OCI-LY1 (cell line): ENCODE measurements at regions not wholly inside any gene's neighbourhood (a gene's known extent, or its start where the extent isn't known, plus 50 kb on each side); places are given as distances from the start of the nearest gene placed in this dataset.

ENCODE experiments used
- H2AFZ ChIP-seq: fragments of 200-600 bp; sonication (generic), shearing (Covaris generic); 2 replicates; pipeline ENCODE4 v1.6.0; 2014; ENCODE audit warnings: antibody characterized with exemption, mild to moderate bottlenecking, low read length
- H3F3A ChIP-seq: fragments of 200-600 bp; sonication (generic), shearing (Covaris generic); 2 replicates; pipeline ENCODE4 v1.6.0; 2014; ENCODE audit warnings: mild to moderate bottlenecking, antibody characterized with exemption, low read length, moderate library complexity; ENCODE audit not compliant: insufficient read depth
- H3K27ac ChIP-seq: fragments of 200-600 bp; sonication (generic); 2 replicates; pipeline ENCODE4 v1.5.1; 2014; ENCODE audit warnings: low read length, mixed run types, mild to moderate bottlenecking, low read depth; ENCODE audit not compliant: poor library complexity, severe bottlenecking
- H3K27me3 ChIP-seq: fragments of 200-600 bp; sonication (generic); 2 replicates; pipeline ENCODE4 v1.6.0; 2014; ENCODE audit warnings: antibody characterized with exemption, mild to moderate bottlenecking, low read length, moderate library complexity; ENCODE audit not compliant: insufficient read depth
- H3K36me3 ChIP-seq: fragments of 200-600 bp; sonication (generic); 2 replicates; pipeline ENCODE4 v1.6.1; 2014; ENCODE audit warnings: mild to moderate bottlenecking, antibody characterized with exemption, low read length, moderate library complexity, mixed read lengths; ENCODE audit not compliant: insufficient read depth
- H3K4me1 ChIP-seq: fragments of 200-600 bp; sonication (generic); 2 replicates; pipeline ENCODE4 v1.5.1; 2014; ENCODE audit warnings: mild to moderate bottlenecking, low read length, moderate library complexity; ENCODE audit not compliant: insufficient read depth, severe bottlenecking
- H3K4me2 ChIP-seq: fragments of 200-600 bp; sonication (generic), shearing (Covaris generic); 2 replicates; pipeline ENCODE4 v1.6.1; 2014; ENCODE audit warnings: low read length
- H3K4me3 ChIP-seq: fragments of 200-600 bp; sonication (generic); 2 replicates; pipeline ENCODE4 v1.5.1; 2014; ENCODE audit warnings: low read length, low read depth, mild to moderate bottlenecking, mixed read lengths; ENCODE audit not compliant: poor library complexity, severe bottlenecking
- H3K79me2 ChIP-seq: fragments of 200-600 bp; shearing (Covaris generic); 2 replicates; pipeline ENCODE4 v1.6.1; 2016; ENCODE audit warnings: mixed run types, low read length, mixed read lengths; ENCODE audit not compliant: insufficient read depth
- H3K9ac ChIP-seq: fragments of 200-600 bp; sonication (generic), shearing (Covaris generic); 2 replicates; pipeline ENCODE4 v1.6.1; 2014; ENCODE audit warnings: mild to moderate bottlenecking, low read length, mixed read lengths
- H3K9me2 ChIP-seq: fragments of 200-600 bp; sonication (generic), shearing (Covaris generic); 2 replicates; pipeline ENCODE4 v1.6.1; 2014; ENCODE audit warnings: low read depth, mild to moderate bottlenecking, low read length, mixed read lengths
- H3K9me3 ChIP-seq: fragments of 200-600 bp; shearing (Covaris generic); 2 replicates; pipeline ENCODE4 v1.6.1; 2014; ENCODE audit warnings: low read length, mixed read lengths
- H4K20me1 ChIP-seq: fragments of 200-600 bp; sonication (generic), shearing (Covaris generic); 2 replicates; pipeline ENCODE4 v1.6.0; 2016; ENCODE audit warnings: mild to moderate bottlenecking, low read length; ENCODE audit not compliant: insufficient read depth
- CTCF ChIP-seq: fragments of 200-600 bp; sonication (generic), shearing (Covaris generic); IDR thresholded peaks from 2 replicates; pipeline ENCODE4 v1.5.1; 2017; ENCODE audit warnings: mild to moderate bottlenecking, antibody characterized with exemption, low read length, moderate library complexity, mixed read lengths
- EZH2 ChIP-seq: fragments of 200-600 bp; sonication (generic), shearing (Covaris generic); IDR thresholded peaks from 2 replicates; pipeline ENCODE4 v1.8.0; 2017; ENCODE audit warnings: borderline replicate concordance, mixed run types, mild to moderate bottlenecking, antibody characterized with exemption, low read length, moderate library complexity, mixed read lengths

- Histone ChIP-seq H3K4me2 (no peak overlapping the region), H3K79me2 (no peaks in the 10 kb centered on the region), H3F3A (no peaks in the 10 kb centered on the region), H3K9ac (no peak overlapping the region), H3K9me3 (no peaks in the 10 kb centered on the region), H3K27ac (no peak overlapping the region), H3K9me2 (no peaks in the 10 kb centered on the region), H3K36me3 (no peaks in the 10 kb centered on the region), H3K4me3 (no peak overlapping the region), H4K20me1 (no peaks in the 10 kb centered on the region), H2AFZ (no peak overlapping the region), H3K4me1 (no peaks in the 10 kb centered on the region), H3K27me3 (no peaks in the 10 kb centered on the region)
- no peak for TF ChIP-seq CTCF
- no peak for TF ChIP-seq EZH2
Measured at GRCh38 chr16:87201052-87201451, 116.1 kb downstream of the C16orf95 start.

GRCh38 chr16:87201790-87202189 lies 115.4 kb downstream of the C16orf95 start:
- Histone ChIP-seq H4K20me1 (no peaks in the 10 kb centered on the region), H3K4me3 (no peak overlapping the region), H3K36me3 (no peaks in the 10 kb centered on the region), H3F3A (no peaks in the 10 kb centered on the region), H2AFZ (no peak overlapping the region), H3K27me3 (no peaks in the 10 kb centered on the region), H3K9ac (no peak overlapping the region), H3K27ac (no peak overlapping the region), H3K4me1 (no peaks in the 10 kb centered on the region), H3K9me2 (no peaks in the 10 kb centered on the region), H3K9me3 (no peaks in the 10 kb centered on the region), H3K79me2 (no peaks in the 10 kb centered on the region), H3K4me2 (no peak overlapping the region)
- no peak for TF ChIP-seq EZH2
- TF ChIP-seq CTCF: no peak

GRCh38 chr16:87202346-87202745 lies 114.8 kb downstream of the C16orf95 start:
- Histone ChIP-seq H3F3A (no peaks in the 10 kb centered on the region), H3K9me2 (no peaks in the 10 kb centered on the region), H3K4me1 (no peaks in the 10 kb centered on the region), H4K20me1 (no peaks in the 10 kb centered on the region), H3K27me3 (no peaks in the 10 kb centered on the region), H3K4me2 (no peak overlapping the region), H3K79me2 (no peaks in the 10 kb centered on the region), H3K9ac (no peak overlapping the region), H3K27ac (no peak overlapping the region), H2AFZ (no peak overlapping the region), H3K9me3 (no peaks in the 10 kb centered on the region), H3K4me3 (no peak overlapping the region), H3K36me3 (no peaks in the 10 kb centered on the region)
- TF ChIP-seq CTCF (no peak), EZH2 (no peak)
